Renal cortex interstitium (tissue), 11 donors: ENCODE measurements at regions not wholly inside any gene's neighbourhood (a gene's known extent, or its start where the extent isn't known, plus 50 kb on each side); places are given as distances from the start of the nearest gene placed in this dataset.
"Not testable (repeated sequence)": the region's sequence is repeated elsewhere in the genome, so short reads cannot be mapped to it uniquely, and the experiment has no call there.

Experiments
- DNase-seq, 11 donors: peaks; one replicate each; pipeline ENCODE4 v3.0.0-alpha.2; 2013; ENCODE audit warnings: low read depth in 9 of 11, low spot score in 4 of 11; ENCODE audit errors: extremely low read depth in 1 of 11

- no peak for DNase-seq
Observed at GRCh38 chr6:170003451-170004160, 252.2 kb downstream of the ERMARD start.

GRCh38 chr6:170003027-170003426, 251.6 kb downstream of the ERMARD start:
- no peak for DNase-seq

GRCh38 chr6:170001782-170002181, 250.4 kb downstream of the ERMARD start:
- not testable (repeated sequence) for DNase-seq

GRCh38 chr6:170000071-170000843, 248.8 kb downstream of the ERMARD start:
- no peak for DNase-seq

- no peak for DNase-seq
Observed at GRCh38 chr6:169999367-169999766, 247.9 kb downstream of the ERMARD start.

- no peak for DNase-seq
Observed at GRCh38 chr6:169998457-169998856, 247.0 kb downstream of the ERMARD start.

GRCh38 chr6:169997930-169998218, 246.5 kb downstream of the ERMARD start:
- DNase-seq, result no peak

- DNase-seq, result no peak
Observed at GRCh38 chr6:169997187-169997929, 245.9 kb downstream of the ERMARD start.

- DNase-seq, result no peak
Observed at GRCh38 chr6:169996378-169997051, 245.1 kb downstream of the ERMARD start.

GRCh38 chr6:169994739-169995138, 243.3 kb downstream of the ERMARD start:
- no peak for DNase-seq

- DNase-seq, result no peak
Observed at GRCh38 chr6:169993861-169994481, 242.5 kb downstream of the ERMARD start.

- DNase-seq, result no peak
Observed at GRCh38 chr6:169991913-169992312, 240.5 kb downstream of the ERMARD start.

- DNase-seq, result no peak
Observed at GRCh38 chr6:169991031-169991390, 239.6 kb downstream of the ERMARD start.

- DNase-seq, result no peak
Observed at GRCh38 chr6:169990095-169991030, 238.9 kb downstream of the ERMARD start.

GRCh38 chr6:169989594-169989993, 238.2 kb downstream of the ERMARD start:
- DNase-seq, result no peak

- no peak for DNase-seq
Observed at GRCh38 chr6:169988769-169989550, 237.5 kb downstream of the ERMARD start.

- no peak for DNase-seq
Observed at GRCh38 chr6:169986848-169987498, 235.6 kb downstream of the ERMARD start.
